GM23338 (cell line): ENCODE measurements at regions not wholly inside any gene's neighbourhood (a gene's known extent, or its start where the extent isn't known, plus 50 kb on each side); places are given as distances from the start of the nearest gene placed in this dataset.

ENCODE experiments used
- ATAC-seq: fragments of 200-7000 bp; cut with Tn5 transposase; 3 replicates; pipeline ENCODE4 v1.9.1; 2020
- DNase-seq: peaks from one replicate; pipeline ENCODE4 v3.0.0-alpha.2; 2015; ENCODE audit warnings: low spot score
- H2AFZ ChIP-seq: fragments of 200-600 bp; sonication (generic); 2 replicates; pipeline ENCODE4 v1.8.0; 2016; ENCODE audit warnings: antibody characterized with exemption, mild to moderate bottlenecking, moderate library complexity
- H3F3A ChIP-seq: fragments of 200-600 bp; sonication (generic); replicated peaks from 2 replicates; pipeline ENCODE4 v1.8.0; 2017; ENCODE audit warnings: antibody characterized with exemption, mixed run types, low read depth
- H3K27ac ChIP-seq: fragments of 200-600 bp; sonication (generic); 2 replicates; pipeline ENCODE4 v1.6.1; 2016; ENCODE audit warnings: low read depth
- H3K27me3 ChIP-seq: fragments of 200-600 bp; sonication (generic); 2 replicates; pipeline ENCODE4 v1.8.0; 2016; ENCODE audit warnings: mild to moderate bottlenecking, mixed run types, moderate library complexity; ENCODE audit not compliant: insufficient read depth
- H3K36me3 ChIP-seq: fragments of 200-600 bp; sonication (generic); 2 replicates; pipeline ENCODE4 v1.8.0; 2016; ENCODE audit warnings: mild to moderate bottlenecking; ENCODE audit not compliant: insufficient read depth
- H3K4me1 ChIP-seq: fragments of 200-600 bp; sonication (generic); 2 replicates; pipeline ENCODE4 v1.8.0; 2016; ENCODE audit warnings: mild to moderate bottlenecking, moderate library complexity; ENCODE audit not compliant: insufficient read depth
- H3K4me2 ChIP-seq: fragments of 200-600 bp; sonication (generic); 2 replicates; pipeline ENCODE4 v1.7.1; 2017; ENCODE audit warnings: mixed run types
- H3K4me3 ChIP-seq: fragments of 200-600 bp; sonication (generic); 2 replicates; pipeline ENCODE4 v1.6.1; 2016; ENCODE audit warnings: mixed run types
- H3K79me2 ChIP-seq: fragments of 200-600 bp; sonication (generic); replicated peaks from 2 replicates; pipeline ENCODE4 v1.8.0; 2017; ENCODE audit warnings: mild to moderate bottlenecking; ENCODE audit not compliant: insufficient read depth
- H3K9me2 ChIP-seq: fragments of 200-600 bp; sonication (generic); 2 replicates; pipeline ENCODE4 v1.8.0; 2017; ENCODE audit not compliant: insufficient read depth
- H4K20me1 ChIP-seq: fragments of 200-600 bp; sonication (generic); replicated peaks from 2 replicates; pipeline ENCODE4 v1.8.0; 2017; ENCODE audit warnings: mild to moderate bottlenecking; ENCODE audit not compliant: insufficient read depth
- H3K27ac Mint-ChIP-seq: 2 replicates; pipeline ENCODE4 v1.8.0; 2020; ENCODE audit warnings: inconsistent platforms, mild to moderate bottlenecking, moderate library complexity, mixed read lengths
- H3K27me3 Mint-ChIP-seq: 3 replicates; pipeline ENCODE4 v1.8.0; 2022; ENCODE audit warnings: low read depth, mild to moderate bottlenecking, moderate library complexity, mixed read lengths, inconsistent platforms; ENCODE audit not compliant: insufficient read depth, poor library complexity
- H3K36me3 Mint-ChIP-seq: 3 replicates; pipeline ENCODE4 v1.8.0; 2021; ENCODE audit warnings: low read depth, mild to moderate bottlenecking, inconsistent platforms, moderate library complexity, mixed read lengths
- H3K4me1 Mint-ChIP-seq: 3 replicates; pipeline ENCODE4 v1.8.0; 2020; ENCODE audit warnings: mild to moderate bottlenecking, inconsistent platforms, mixed read lengths
- H3K4me3 Mint-ChIP-seq: 3 replicates; pipeline ENCODE4 v1.8.0; 2021; ENCODE audit warnings: moderate library complexity, mild to moderate bottlenecking, inconsistent platforms, mixed read lengths
- H3K9me3 Mint-ChIP-seq: 3 replicates; pipeline ENCODE4 v1.8.0; 2020; ENCODE audit warnings: moderate library complexity, mild to moderate bottlenecking, inconsistent platforms, mixed read lengths
- CREB1 ChIP-seq: fragments of 250-450 bp; sonication (Bioruptor Pico); IDR thresholded peaks from 2 replicates; pipeline ENCODE4 v1.5.0; 2020; ENCODE audit warnings: low read depth, mild to moderate bottlenecking, moderate library complexity
- CTCF ChIP-seq, 2 experiments: fragments of 200-600 bp in 1 of 2; sonication (generic) in 1 of 2; conservative IDR thresholded peaks; 2 replicates each; pipeline versions ENCODE4 v1.5.1 to v1.6.1; 2016 to 2017; ENCODE audit warnings: antibody characterized with exemption in 2 of 2, low read depth in 2 of 2, mild to moderate bottlenecking in 2 of 2, moderate library complexity in 1 of 2
- EZH2 ChIP-seq: fragments of 200-600 bp; sonication (generic); IDR thresholded peaks from one replicate; pipeline ENCODE4 v1.8.0; 2017; ENCODE audit warnings: antibody characterized with exemption, mild to moderate bottlenecking, low read depth; ENCODE audit not compliant: unreplicated experiment
- EZH2phosphoT487 ChIP-seq: fragments of 200-600 bp; sonication (generic); IDR thresholded peaks from one replicate; pipeline ENCODE4 v1.8.1; 2018; ENCODE audit warnings: antibody characterized with exemption; ENCODE audit not compliant: unreplicated experiment
- JUNB ChIP-seq: IDR thresholded peaks from one replicate; pipeline ENCODE4 v1.6.1; 2016; ENCODE audit warnings: antibody characterized with exemption; ENCODE audit not compliant: unreplicated experiment
- NANOG ChIP-seq: IDR thresholded peaks from 2 replicates; pipeline ENCODE4 v1.6.1; 2016; ENCODE audit warnings: antibody characterized with exemption, borderline replicate concordance
- POLR2AphosphoS5 ChIP-seq: IDR thresholded peaks from 2 replicates; pipeline ENCODE4 v1.6.1; 2016; ENCODE audit warnings: antibody characterized with exemption, low read depth
- REST ChIP-seq: IDR thresholded peaks from one replicate; pipeline ENCODE4 v1.6.1; 2018; ENCODE audit warnings: antibody characterized with exemption; ENCODE audit not compliant: unreplicated experiment
- STAT1 ChIP-seq: IDR thresholded peaks from one replicate; pipeline ENCODE4 v1.6.1; 2016; ENCODE audit warnings: antibody characterized with exemption; ENCODE audit not compliant: unreplicated experiment
- ZNF114 ChIP-seq: fragments of 250-450 bp; sonication (Bioruptor Pico); IDR thresholded peaks from 2 replicates; pipeline ENCODE4 v1.5.0; 2020; ENCODE audit warnings: mild to moderate bottlenecking, moderate library complexity
- ZNF331 ChIP-seq: fragments of 250-450 bp; sonication (Bioruptor Pico); IDR thresholded peaks from 2 replicates; pipeline ENCODE4 v1.5.0; 2020; ENCODE audit warnings: low read depth, mild to moderate bottlenecking, moderate library complexity

- no peak for TF ChIP-seq CTCF (conservative IDR thresholded peaks at IDR 0.05; ENCODE audit: low read depth in 2 of 2)
- no peak for TF ChIP-seq NANOG
- no peak for TF ChIP-seq ZNF331 (CRISPR knock-in tag)
- TF ChIP-seq JUNB = no peak
- TF ChIP-seq CREB1 = no peak
- no peak for TF ChIP-seq POLR2AphosphoS5
- no peak for TF ChIP-seq ZNF114
Measured at GRCh38 chr7:86479144-86479543, 164.6 kb upstream of the GRM3 start (continued).

GRCh38 chr7:86477343-86477935, 166.3 kb upstream of the GRM3 start:
- H3K9me2 ChIP-seq = no peaks in the 10 kb centered on the region
- Mint-ChIP-seq H3K27me3 (no peaks in the 10 kb centered on the region), H3K4me3 (no peak overlapping the region), H3K27ac (no peak overlapping the region), H3K4me1 (peaks cover 2% of the 10 kb centered on the region; the same call in 2 of the 3 replicates), H3K9me3 (no peaks in the 10 kb centered on the region), H3K36me3 (no peaks in the 10 kb centered on the region)
- no peak overlapping the region for H3K27ac ChIP-seq
- no peak overlapping the region for H3K4me3 ChIP-seq
- ATAC-seq = no peak
- H2AFZ ChIP-seq = no peak overlapping the region
- no peaks in the 10 kb centered on the region for H3F3A ChIP-seq
- no peaks in the 10 kb centered on the region for H3K36me3 ChIP-seq
- H3K4me2 ChIP-seq = no peak overlapping the region
- H4K20me1 ChIP-seq = no peaks in the 10 kb centered on the region
- H3K79me2 ChIP-seq = no peaks in the 10 kb centered on the region
- no peaks in the 10 kb centered on the region for H3K4me1 ChIP-seq
- no peak for DNase-seq
- H3K27me3 ChIP-seq = no peaks in the 10 kb centered on the region
- TF ChIP-seq REST (no peak), EZH2 (no peak), JUNB (no peak), CTCF (conservative IDR thresholded peaks at IDR 0.05; ENCODE audit: low read depth in 2 of 2) (no peak), ZNF331 (CRISPR knock-in tag) (no peak), POLR2AphosphoS5 (no peak), EZH2phosphoT487 (no peak), STAT1 (no peak), ZNF114 (no peak)
